ENCODE measurements at regions not wholly inside any gene's neighbourhood (a gene's known extent, or its start where the extent isn't known, plus 50 kb on each side); places are given as distances from the start of the nearest gene placed in this dataset.

DNA sequence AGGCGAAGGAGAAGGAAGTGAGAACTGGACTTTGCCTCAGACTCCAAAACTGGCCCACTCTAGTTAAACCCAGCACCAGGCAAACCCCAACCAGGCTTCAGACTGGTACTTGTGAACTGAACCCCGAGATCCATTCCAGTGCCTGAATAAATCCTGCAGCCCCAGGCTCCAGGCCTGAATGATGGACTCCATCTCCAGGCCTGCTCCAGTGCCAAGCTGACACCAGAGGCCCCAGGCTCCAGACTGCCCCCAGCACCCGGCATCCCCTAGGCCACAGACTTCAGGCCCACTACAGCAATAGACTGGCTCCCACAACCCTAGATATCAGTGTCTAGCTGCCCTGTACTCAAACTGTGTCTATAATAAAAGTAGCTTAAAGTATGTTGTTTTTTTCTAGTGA, 406.8 kb downstream of the FAM181B start:
- Histone ChIP-seq H3K4me3 (no peak overlapping the region), H3K27ac (no peak overlapping the region)
- TF ChIP-seq, protein P1, sequence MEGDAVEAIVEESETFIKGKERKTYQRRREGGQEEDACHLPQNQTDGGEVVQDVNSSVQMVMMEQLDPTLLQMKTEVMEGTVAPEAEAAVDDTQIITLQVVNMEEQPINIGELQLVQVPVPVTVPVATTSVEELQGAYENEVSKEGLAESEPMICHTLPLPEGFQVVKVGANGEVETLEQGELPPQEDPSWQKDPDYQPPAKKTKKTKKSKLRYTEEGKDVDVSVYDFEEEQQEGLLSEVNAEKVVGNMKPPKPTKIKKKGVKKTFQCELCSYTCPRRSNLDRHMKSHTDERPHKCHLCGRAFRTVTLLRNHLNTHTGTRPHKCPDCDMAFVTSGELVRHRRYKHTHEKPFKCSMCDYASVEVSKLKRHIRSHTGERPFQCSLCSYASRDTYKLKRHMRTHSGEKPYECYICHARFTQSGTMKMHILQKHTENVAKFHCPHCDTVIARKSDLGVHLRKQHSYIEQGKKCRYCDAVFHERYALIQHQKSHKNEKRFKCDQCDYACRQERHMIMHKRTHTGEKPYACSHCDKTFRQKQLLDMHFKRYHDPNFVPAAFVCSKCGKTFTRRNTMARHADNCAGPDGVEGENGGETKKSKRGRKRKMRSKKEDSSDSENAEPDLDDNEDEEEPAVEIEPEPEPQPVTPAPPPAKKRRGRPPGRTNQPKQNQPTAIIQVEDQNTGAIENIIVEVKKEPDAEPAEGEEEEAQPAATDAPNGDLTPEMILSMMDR (IDR thresholded peaks at IDR 0.05), result no peak
- DNase-seq (ENCODE audit: low spot score), result no peak

DNA sequence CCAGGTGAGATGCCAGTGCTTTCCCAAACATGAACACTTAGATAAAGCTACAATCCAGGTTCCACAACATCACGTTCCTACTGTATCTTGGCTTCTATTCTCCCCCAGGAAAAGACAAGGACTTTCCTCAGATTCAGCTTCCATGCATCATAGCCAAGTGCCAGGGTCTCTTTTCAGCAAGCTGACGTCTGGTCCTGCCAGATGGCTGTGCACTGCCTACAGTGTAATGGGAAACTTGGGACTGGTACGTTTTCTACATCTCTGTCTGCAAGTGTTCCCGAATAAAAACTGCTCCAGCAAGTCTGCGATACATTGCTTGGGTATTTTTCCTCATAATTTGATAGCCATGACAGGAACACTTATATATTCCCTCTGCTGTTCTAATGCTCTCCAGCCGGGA, 412.5 kb downstream of the FAM181B start:
- TF ChIP-seq, protein P1 (IDR thresholded peaks at IDR 0.05), result no peak
- DNase-seq (ENCODE audit: low spot score), result no peak
- Histone ChIP-seq H3K4me3 (no peak overlapping the region), H3K27ac (no peak overlapping the region)

DNA sequence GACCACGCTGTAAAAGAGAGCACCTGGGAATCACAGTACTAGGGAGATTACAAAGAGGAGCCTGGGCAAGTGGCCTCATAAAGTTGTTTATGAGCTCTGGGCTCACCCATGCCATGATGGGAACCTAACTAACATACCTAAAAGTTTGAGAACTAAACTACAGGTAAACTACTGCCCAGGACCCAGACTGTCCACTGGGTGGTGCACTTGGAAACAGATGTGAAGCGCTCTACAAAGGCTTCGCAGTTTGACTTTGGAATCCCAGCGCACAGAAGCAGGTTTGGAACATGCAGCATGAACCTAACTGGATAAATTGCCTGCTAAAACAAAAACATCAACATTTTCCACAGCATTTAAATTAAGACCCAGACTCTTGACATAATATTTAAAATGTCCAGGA, 418.6 kb downstream of the FAM181B start:
- no peak for DNase-seq (ENCODE audit: low spot score)
- TF ChIP-seq, protein P1 (IDR thresholded peaks at IDR 0.05), result no peak

DNA sequence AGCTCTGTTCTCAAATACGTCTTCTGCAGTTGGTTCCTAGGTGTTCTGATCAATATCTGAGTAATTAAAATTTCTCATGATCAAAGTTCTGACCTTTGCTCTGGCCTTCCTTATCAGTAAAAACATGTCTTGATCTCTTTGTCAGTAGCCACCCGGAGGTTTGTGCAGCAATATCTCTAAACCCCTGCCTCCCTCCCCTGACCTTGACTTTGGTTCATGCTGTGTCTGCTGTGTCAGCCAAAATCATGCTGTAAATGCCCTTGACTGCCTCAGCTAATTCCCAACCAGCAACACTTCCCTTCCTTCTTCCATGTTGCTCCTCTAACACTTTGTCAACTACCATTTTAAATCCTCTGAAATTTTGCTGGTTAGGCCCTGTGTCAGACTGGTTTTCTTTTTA, 424.7 kb downstream of the FAM181B start:
- H3K27ac ChIP-seq, result no peak overlapping the region
- DNase-seq (ENCODE audit: low spot score), result no peak
- no peak overlapping the region for H3K4me3 ChIP-seq
- TF ChIP-seq, protein P1 (IDR thresholded peaks at IDR 0.05), result no peak

More for the DNA sequence above, 418.6 kb downstream of the FAM181B start:
- no peak overlapping the region for H3K27ac ChIP-seq
- H3K4me3 ChIP-seq, result no peak overlapping the region

DNA sequence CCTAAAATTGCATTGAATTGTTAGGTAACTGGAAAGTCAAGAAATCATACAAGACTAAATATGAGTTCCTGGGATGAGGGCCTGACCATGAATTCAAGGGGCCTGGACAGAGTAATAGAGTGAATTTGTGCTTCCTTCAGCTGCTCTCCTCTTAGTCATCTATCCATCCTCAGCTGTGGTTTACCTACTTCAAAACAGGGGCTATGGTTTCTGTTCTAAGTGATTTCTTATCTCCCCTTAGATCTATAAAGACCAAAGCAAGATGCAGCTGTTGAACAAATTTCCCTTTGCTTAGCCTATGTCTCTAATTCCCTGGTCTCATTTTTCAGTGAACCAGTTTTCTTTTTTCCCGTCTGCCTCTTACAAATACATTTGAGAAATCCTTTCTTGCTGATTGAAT, 428.5 kb downstream of the FAM181B start:
- no peak overlapping the region for H3K4me3 ChIP-seq
- no peak for DNase-seq (ENCODE audit: low spot score)
- TF ChIP-seq, protein P1 (IDR thresholded peaks at IDR 0.05), result no peak

DNA sequence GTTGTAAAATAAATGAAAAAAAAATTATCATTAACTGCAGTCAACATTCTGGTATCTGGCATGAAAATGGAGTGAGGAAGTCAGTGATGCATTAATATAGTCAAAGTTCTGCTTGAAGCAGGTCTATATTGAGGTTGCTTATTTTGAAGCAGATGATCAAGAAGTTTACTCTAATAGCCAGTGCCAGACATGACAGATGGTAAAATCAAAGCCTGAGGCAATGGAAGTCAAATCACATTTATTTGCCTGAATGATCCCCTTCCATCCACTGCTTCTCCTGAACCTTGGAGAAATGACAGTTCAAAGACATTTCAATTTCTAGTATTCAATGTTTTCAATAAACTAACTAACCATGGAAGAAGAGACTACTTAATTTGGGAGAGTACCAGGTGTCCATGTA, 430.0 kb downstream of the FAM181B start:
- DNase-seq (ENCODE audit: low spot score), result no peak
- H3K4me3 ChIP-seq, result no peak overlapping the region
- no peak overlapping the region for H3K27ac ChIP-seq
- TF ChIP-seq, protein P1 (IDR thresholded peaks at IDR 0.05), result no peak

More for the DNA sequence above, 428.5 kb downstream of the FAM181B start:
- H3K27ac ChIP-seq, result no peak overlapping the region

DNA sequence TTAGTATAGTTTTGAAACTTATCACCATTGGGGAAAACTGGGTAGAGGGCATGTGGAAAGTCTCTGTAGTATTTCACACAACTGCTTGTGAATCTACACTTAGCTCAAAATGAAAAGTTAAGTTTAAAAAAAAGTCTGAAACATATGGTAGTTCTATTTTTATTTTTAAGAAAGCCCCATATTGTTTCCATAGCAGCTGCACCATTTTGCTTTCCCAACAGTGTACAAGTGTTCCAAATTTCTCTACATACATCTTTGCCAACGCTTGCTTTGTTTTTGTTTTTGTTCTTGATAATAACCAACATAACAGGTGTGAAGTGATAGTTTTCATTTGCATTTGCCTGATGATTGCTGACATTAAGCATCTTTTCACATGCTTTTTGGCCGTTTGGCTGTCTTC, 445.2 kb downstream of the FAM181B start:
- no peak overlapping the region for H3K27ac ChIP-seq
- H3K4me3 ChIP-seq, result no peak overlapping the region
- TF ChIP-seq, protein P1 (IDR thresholded peaks at IDR 0.05), result no peak
- DNase-seq (ENCODE audit: low spot score), result no peak

Measured in coronary artery (tissue), 2 donors.